GM21528 (cell line): ENCODE measurements at regions not wholly inside any gene's neighbourhood (a gene's known extent, or its start where the extent isn't known, plus 50 kb on each side); places are given as distances from the start of the nearest gene placed in this dataset.

Experiments
- ATAC-seq: cut with Tn5 transposase; IDR thresholded peaks from one replicate; pipeline ENCODE4 v1.9.1; 2021; ENCODE audit warnings: mild to moderate bottlenecking, moderate library complexity; ENCODE audit not compliant: unreplicated experiment, low FRiP score

DNA sequence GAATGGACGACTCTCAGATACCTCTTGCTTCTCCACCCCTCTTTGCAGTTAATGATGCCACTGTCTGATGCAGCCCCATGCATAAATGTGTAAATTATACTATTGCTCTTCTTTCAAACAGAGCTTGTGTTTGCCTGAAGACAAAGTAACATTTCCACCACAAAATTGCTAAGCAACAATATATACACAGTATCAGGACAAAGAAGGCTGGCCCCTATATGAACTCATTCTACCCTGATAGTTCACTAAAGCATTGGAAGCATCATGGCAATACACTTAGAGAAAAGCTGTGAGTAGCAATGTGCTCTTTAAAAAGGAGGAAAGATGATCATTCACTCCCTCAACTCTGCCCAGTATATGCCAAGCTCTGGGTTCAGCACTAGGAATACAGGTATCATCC lies 427.0 kb upstream of the CPEB2 start:
- no peak for ATAC-seq

DNA sequence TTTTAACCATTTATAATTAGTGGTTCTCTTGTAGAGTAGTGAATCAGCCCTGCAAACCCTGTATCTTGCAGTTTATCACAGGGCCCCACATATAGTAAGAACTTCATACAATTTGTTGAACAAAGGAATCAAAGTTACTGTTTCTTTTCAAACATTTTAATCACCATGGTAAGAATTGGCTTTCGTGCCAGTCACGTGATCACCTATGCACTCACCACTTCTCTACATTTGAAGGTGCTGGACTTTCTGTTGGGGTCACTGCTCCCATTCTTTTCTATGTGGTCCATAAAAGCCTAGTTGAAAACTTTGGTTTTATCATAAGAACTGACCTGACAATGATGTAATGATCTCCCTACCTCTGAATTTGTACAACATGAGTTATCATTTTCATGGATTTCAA lies 426.4 kb upstream of the CPEB2 start:
- ATAC-seq = no peak

DNA sequence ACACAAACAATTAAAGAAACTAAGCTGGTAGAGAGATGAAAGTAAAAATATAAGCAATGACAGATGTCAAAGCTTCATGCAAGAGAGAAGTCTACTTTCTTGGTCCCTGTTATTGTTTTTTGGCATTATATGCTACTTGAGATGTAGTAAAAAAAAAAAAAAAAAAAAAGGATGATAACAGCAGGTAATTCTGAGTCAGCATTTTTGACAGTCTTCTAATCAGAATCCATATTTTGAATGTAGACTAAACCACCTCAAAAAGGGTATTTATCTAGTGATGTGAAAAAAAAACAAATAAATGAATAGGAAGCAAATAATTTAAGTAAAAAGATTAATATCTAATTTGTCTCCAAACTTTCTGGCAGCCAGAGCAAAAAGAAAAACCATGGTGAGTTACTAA lies 422.2 kb upstream of the CPEB2 start:
- no peak for ATAC-seq

DNA sequence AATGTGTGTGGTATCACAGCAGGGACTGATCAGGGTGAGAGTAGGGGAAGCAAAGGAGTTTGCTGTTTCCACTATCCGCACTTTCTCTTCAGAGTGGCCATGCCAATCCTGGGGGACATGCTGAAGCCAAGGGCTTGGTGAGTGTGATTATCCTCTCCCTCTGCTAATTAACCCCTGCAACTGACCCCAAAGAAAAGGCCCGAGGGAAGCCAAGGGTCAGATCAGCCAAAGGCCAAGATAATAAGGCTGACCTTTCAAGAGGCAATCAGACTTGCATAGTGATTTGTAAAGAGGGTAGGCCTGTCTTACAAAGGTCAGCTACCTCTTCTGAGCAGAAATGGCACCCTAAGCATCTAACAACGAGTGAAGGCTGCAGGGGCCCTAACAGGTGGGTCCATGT lies 420.5 kb upstream of the CPEB2 start:
- no peak for ATAC-seq

DNA sequence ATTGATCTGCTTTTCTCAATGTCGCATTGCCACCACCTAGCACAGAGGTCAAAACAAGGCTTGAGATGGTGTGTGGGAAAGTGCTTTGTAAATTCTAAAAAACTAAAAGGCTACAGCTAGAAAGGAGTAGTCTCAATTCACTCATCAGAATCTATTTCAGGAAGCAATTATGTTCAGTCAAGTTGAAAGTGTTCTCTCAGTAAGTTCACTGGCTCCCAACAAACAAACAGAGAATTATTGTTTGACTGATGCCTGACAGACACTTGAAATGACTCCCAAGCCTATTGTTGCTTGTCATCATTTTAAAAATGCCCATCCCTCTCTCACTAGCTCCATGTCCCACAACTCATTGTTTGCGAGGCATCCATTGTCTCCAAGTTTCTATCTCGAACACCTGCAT lies 419.6 kb upstream of the CPEB2 start:
- ATAC-seq = no peak

DNA sequence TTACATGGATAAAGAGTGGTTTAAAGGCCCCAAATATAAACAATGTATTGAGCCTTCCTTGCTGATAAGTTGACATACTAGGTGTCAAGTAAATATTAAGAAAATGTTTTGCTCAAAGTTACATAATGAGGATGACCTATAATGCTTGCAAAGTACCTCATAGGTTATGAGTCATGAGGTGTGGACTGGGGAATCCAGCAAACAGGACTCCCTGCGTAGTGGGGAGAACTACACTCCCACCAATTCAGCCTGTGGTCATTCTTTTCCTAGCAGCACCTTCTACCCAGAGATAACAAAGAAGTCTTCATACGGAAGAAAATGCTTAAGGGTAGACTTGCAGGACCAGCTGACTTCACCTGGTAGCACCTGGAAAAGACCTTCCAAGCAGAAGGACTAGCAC lies 418.9 kb upstream of the CPEB2 start:
- no peak for ATAC-seq

DNA sequence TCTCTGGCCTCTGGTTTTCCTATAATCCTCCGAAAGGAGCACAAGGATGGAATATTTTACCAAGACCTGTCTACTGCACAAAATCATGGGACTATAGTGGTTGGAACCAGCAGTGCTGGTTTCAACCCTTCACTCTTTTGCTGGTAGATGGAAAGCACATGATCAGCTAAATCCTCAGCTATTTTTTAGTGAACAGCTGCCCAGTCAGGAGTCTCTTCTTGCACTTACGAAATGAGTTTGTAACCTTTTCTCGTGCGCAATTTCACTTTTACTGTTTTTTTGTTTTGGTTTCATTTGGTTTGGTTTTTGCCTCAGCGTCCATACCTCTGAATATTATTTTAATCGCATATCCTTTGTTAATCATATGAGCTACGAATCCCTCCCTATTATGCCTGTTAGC lies 418.5 kb upstream of the CPEB2 start:
- ATAC-seq = no peak

DNA sequence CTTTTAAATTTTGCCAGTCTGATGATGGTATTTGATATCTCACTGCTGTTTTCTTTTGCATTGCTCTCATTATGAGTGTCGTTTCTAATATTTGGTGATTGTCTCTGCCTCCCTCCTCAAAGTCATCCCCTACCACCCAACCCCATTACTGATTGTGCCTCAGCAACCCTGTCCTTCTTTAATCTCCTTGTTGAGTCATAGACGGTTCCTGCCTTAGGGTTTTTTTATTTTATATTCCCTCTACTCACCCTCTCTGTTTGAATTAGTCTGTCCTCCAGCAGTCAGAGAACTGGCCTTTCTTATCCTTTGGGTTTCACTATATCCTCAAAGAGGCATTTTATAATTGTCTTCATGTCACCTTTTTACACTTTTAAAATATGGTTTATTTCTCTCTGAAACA lies 409.3 kb upstream of the CPEB2 start:
- ATAC-seq = no peak

DNA sequence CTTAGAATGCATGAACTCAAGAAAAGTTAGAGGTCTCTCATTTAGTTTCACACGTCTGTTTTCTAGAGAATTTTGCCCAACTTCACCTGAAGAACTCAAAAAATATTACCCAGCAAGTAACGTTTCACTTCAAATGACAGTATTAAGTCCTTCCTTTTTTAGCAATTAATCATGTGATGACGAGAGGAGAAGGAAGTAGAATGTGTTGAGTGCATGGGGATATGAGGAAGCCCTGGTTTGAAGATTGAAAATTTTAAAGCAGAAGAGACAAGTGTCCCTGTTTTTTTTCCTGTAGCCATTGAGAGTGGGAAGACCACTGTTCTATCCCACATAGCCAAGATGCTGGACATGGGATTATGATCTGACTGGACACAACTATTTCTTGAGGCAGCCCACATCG lies 406.3 kb upstream of the CPEB2 start:
- ATAC-seq = no peak

DNA sequence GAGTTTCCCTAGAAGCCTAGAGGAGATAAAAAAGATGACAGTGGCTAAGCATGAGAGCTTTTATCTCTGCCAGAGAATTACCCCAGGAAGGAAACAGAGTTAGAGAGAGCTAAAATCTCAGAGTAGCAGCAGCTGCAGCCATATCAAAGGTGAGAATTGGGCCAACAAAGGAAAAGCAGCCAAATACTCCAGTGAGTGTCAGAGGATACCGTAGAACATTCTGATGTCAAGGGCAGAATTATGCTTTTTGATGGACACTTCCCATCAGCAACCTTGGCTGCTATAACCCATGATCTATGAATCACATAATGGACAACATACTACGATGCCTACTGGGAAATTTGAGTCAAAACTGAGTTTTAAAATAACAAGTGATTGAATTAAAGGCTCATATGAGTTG lies 405.8 kb upstream of the CPEB2 start:
- ATAC-seq = no peak

DNA sequence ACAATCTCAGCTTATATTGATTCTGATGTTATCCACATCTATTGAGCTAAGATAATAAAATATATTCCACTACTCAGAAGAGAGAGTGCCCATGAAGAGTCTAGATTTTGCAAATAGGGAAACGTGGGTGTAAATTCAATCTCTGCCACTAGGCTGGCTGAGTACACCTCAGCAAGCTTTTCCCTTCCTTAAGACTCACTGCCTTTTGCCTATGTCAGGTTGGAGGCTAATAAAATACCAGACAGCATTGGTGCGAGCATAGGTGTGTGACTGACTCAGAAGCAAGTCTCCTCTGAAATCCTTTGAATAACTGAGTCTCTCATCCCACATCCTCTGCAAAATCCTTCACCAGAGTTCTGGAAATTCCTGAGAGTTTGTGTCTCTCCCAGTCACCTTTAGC lies 405.4 kb upstream of the CPEB2 start:
- ATAC-seq = no peak

DNA sequence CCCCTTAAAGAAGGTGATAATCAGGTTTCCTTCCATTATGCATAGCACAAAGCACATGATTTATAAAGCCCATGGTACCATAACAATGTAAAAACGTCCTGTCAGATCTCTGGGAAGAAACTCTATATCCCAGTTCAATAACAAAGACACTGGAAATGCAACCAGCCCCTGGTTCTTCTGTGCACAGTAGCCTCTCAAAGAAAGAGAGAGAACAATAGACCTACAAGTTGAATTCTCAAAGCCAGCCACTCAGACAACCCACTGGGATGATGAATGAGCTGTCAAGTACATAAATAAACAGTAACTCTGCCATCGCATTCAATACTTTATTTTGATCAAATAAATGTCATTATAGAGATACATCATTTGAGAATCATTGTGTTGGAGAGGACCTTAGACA lies 400.1 kb upstream of the CPEB2 start:
- ATAC-seq = no peak

DNA sequence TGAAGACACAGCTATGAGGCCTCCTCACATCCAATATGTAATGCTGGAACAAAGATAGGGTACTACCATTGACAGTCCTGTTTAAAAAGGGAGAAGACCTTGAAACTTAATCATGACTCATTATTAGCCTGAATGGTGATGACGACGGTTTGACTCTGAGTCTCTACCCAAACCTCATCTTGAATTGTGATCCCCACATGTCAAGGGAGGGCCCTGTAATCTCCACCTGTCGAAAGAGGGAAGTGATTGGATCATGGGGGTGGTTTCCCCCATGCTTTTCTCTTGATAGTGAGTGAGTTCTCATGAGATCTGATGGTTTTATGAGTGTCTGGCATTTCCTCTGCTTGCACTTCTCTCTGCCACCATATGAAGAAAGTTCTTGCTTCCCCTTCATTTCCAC lies 395.3 kb upstream of the CPEB2 start:
- no peak for ATAC-seq

DNA sequence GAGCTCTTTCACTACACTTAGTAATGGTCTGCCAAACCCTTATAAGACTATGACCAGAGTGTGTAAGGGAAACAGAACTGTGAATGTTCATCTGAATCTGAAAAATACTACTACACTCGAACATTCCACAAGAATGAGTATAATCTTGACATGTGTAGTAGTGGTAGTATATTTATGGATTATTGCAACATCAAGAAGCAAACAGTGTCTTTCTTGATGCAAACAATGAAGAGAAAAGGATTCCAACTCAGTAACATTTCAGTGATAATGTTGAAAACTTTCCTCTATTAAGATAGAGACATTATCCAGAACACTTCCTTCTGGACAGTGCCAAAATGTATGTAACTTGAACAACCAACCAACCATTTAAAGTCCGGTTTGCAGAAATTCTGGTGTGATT lies 394.7 kb upstream of the CPEB2 start:
- ATAC-seq = no peak

DNA sequence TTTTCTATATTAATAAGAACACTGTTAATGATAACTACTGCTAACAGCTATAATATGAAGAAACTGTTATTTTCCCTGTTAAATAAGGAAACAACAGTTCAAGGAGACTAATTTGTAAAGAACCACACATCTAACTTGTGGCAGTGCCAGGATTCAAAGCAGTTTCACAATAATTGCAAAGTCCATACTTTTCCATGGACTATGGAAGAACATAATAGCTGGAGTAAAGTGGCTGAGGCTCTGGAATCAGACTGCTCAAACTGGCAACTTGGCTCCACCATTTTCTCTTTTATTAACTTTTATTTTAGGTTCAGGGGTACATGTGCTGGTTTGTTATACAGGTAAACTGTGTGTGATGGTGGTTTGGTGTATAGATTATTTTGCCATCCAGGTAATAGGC lies 393.7 kb upstream of the CPEB2 start:
- no peak for ATAC-seq

DNA sequence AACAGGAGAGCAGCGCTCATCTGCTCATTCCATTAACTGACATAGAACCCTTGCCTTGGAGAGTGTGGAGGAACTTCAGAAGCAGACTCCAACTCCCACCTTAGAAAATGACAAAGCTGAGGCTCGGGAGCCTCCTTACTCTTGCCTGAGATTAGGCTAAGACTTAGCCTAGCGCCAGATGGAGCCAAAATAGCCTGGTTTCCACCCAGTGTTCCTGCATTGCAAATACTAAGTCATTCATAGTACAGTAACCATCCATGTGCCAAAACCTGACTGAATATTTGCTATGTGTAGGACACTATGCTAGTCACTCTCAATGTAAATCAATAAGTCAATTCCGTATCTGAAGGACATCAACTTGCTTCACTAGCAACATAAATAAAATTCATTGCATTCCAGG lies 387.4 kb upstream of the CPEB2 start:
- ATAC-seq = no peak

DNA sequence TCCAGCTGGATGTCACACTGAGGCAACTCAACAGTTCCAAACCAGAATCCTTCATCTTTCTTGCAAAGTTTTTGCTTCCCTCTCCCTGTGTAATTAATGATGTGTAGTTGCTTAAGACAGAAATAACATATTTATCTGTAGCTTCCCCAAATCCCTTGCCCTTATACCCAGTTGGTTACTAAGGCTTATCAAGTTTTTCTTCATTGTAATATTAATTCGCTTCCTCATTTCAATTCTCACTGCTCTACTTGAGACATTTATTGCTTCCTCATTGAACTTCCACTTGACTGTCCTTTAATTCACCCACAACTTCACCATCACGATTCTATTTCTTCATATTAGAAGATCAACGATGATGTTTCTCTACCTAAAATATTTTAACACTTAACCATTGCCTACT lies 386.6 kb upstream of the CPEB2 start:
- no peak for ATAC-seq

DNA sequence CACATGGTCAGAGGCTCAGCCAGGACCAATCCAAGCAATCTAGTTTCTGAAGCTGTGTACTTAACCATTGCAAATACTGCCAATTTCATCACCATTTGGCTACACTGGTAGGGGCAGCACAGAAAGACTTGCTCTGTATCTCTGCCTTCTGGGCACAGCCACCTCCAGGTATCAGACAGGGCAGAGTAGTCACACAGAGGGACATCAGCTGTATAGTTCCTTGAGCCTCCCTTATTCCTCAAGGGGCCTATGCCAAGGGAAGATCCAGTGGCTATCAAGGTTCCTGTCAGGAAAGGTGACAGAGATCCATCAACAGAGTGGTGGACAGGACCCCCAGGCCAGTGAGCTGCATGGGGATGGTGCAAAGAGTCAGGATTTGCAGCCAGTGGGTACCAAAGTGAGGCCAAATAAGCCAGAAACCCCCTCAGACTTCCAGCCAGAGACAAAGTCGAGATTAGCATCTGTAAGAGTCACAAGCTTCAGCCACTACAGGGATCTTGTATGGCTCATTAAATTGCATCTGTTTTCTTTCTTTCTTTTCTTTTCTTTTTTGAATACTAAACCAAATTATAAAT lies 381.6 kb upstream of the CPEB2 start:
- no peak for ATAC-seq

DNA sequence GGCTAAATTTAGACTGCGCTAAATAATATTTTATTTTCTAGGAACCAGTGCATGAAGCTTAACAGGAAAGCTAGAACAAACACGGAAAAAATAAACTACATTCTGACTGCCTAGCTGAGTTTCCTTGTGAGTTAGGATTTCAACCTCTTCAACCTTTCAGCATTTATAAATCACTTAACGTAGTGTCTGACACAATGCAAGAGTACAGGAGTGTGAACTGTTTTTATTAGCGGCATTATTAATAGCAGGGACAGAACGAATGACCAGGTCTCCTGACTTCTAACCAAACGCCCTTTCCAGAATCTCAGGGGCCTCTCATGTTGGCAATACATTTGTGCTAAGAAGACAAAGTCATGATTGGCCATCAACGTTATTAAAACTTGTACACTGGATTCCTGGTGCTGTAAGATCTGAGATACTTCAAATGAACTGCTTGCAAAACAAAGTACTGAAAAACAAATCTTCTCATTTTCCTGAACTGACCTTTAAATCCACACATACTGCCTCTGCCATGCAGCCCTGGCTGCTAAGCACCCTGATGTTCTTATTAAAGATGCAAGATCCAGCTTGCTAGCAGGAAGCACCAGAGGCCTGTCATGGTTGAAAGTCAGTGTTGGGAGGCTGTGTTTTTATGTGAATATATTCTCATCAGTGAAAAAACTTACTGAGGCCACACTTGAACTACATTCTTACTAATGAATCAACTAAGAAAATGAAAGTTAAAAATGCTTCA lies 380.4 kb upstream of the CPEB2 start:
- no peak for ATAC-seq

DNA sequence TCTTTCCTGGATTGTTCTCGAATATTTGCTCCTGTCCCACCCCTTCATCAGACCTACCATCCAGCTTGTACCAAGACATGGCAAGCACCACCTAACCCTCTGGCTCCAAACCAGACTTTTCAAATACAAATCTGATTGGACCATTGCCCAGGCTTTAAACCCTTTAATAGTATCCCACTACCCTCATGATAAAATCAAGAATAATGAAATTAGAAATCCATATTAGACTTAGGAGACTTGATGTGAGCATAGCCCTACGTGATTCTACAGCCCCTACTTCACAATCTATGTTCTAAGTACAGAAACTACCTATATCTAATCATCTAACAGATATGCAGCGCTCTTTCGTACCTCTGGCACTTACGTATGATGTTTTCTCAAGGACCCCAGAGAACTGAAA lies 375.2 kb upstream of the CPEB2 start:
- ATAC-seq = no peak

DNA sequence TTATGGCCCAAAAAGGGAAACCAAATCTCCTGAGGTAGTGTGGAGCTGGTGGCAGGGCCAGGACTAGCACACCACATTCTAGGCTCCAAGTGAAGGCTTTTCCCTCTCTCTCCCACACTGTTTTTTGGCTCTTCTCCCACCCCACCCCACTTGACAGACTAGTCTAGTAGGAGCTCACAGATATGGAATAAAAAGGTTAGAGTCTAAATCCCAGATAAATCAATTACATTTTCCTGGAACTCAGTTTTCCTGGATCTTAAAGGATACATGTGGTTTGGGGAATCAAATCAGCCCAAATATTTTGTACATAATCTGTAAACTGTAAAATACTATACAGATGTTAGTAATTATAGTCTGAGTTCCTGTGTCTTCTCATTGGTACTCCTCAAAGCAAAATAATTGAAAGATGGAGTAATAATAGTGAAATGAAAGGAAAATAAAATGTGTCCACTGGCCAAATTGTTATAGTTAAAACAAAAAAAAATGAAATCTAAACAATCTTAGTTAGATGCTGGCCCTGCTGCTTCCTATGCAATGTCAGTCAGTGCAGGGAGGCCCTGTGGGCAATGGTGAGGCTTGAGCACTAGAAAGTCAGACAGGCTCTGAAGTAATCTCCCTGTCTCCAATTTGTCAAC lies 370.4 kb upstream of the CPEB2 start:
- no peak for ATAC-seq

DNA sequence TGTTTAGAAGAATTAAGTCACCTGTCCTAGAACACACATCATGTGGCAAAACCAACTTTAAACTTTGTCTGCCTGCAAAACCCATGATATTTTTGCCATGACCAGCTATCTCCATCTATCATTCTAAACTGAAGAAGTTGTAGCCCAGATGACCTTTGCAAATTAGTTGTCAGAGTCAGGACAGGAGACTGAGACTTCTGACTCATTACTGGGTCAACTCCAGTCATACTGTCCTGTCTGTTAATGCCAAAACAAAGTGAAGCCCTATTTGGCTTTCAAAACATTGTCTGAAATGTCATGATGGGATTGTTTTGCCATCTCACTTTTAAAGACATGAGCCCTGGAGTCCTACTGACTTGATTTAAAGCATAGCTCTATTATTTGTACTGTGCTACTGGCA lies 365.7 kb upstream of the CPEB2 start:
- ATAC-seq = no peak
